Activated T-cell treated with anti-CD3 and anti-CD28 coated beads, Interleukin-2, amount 50 U/mL, for 72 hours (primary cell): ENCODE measurements at regions not wholly inside any gene's neighbourhood (a gene's known extent, or its start where the extent isn't known, plus 50 kb on each side); places are given as distances from the start of the nearest gene placed in this dataset.
"Not testable (repeated sequence)": the region's sequence is repeated elsewhere in the genome, so short reads cannot be mapped to it uniquely, and the experiment has no call there.

ENCODE experiments used
- ATAC-seq, 2 donors: fragments of 150-1000 bp; cut with Tn5 transposase; replicated peaks in 1 of 2; 2 replicates each; pipeline ENCODE4 v1.10.0; 2021; ENCODE audit warnings: moderate library complexity in 2 of 2, mild to moderate bottlenecking in 1 of 2
- DNase-seq, 2 donors: peaks; one replicate each; pipeline ENCODE4 v3.0.0; 2021 to 2022; ENCODE audit warnings: mixed read lengths in 1 of 2
- H3K27ac Mint-ChIP-seq: one replicate; pipeline ENCODE4 v1.8.0; 2022; ENCODE audit warnings: mild to moderate bottlenecking, moderate library complexity, mixed read lengths
- H3K27me3 Mint-ChIP-seq: one replicate; pipeline ENCODE4 v1.8.0; 2022; ENCODE audit warnings: low read depth, mixed read lengths
- H3K36me3 Mint-ChIP-seq, 2 donors: one replicate each; pipeline ENCODE4 v1.8.0; 2022; ENCODE audit warnings: mixed read lengths in 2 of 2, mild to moderate bottlenecking in 1 of 2; ENCODE audit not compliant: insufficient read depth in 2 of 2
- H3K4me1 Mint-ChIP-seq: one replicate; pipeline ENCODE4 v1.8.0; 2022; ENCODE audit warnings: low read depth, mixed read lengths
- H3K4me3 Mint-ChIP-seq, 2 donors: one replicate each; pipeline ENCODE4 v1.8.0; 2022; ENCODE audit warnings: mild to moderate bottlenecking in 2 of 2, mixed read lengths in 2 of 2, moderate library complexity in 2 of 2
- H3K9me3 Mint-ChIP-seq, 2 donors: one replicate each; pipeline ENCODE4 v1.8.0; 2022; ENCODE audit warnings: mixed read lengths in 2 of 2

DNA sequence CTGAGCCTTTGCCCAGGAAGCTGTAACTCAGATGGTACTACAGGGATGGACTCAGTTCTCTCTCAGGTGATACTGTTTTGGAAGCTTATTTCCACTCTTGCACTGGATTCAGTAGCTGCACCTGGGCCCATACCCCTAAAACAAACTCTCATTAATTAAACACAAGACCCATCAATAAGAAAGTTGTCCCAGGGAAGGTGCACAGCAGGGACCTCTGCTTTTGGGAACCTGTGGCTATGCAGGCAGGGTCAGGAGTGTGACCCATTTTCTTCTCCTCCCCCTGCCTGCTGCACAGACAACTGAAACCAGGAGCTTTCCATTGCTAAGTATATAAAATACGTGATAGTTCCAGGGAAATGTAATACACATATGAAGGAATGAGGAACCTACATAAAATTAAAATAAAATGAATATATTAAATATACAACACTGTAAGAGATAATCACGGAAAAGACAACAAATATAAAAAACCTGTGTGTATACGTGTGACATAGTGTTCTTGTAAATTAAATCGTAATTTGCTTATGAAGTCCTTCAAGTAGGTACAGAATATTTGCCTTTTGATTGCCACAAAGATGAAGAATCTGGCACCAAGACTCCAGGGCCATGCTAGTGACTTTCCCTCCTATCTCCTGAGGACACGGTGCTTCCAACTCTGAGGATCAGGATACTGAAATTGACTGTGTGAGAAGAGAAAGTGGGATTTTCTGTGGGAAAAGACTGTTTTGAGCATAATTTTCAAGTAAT, 101.6 kb upstream of the GOLGA6L6 start:
- DNase-seq (no peak), ATAC-seq (no peak)
- H3K9me3 Mint-ChIP-seq: no peaks in the 10 kb centered on the region
- peaks cover 11% of the 10 kb centered on the region for H3K27me3 Mint-ChIP-seq
- no peaks in the 10 kb centered on the region for H3K4me1 Mint-ChIP-seq
- no peak overlapping the region for H3K4me3 Mint-ChIP-seq
- no peak overlapping the region for H3K27ac Mint-ChIP-seq
- no peaks in the 10 kb centered on the region for H3K36me3 Mint-ChIP-seq

DNA sequence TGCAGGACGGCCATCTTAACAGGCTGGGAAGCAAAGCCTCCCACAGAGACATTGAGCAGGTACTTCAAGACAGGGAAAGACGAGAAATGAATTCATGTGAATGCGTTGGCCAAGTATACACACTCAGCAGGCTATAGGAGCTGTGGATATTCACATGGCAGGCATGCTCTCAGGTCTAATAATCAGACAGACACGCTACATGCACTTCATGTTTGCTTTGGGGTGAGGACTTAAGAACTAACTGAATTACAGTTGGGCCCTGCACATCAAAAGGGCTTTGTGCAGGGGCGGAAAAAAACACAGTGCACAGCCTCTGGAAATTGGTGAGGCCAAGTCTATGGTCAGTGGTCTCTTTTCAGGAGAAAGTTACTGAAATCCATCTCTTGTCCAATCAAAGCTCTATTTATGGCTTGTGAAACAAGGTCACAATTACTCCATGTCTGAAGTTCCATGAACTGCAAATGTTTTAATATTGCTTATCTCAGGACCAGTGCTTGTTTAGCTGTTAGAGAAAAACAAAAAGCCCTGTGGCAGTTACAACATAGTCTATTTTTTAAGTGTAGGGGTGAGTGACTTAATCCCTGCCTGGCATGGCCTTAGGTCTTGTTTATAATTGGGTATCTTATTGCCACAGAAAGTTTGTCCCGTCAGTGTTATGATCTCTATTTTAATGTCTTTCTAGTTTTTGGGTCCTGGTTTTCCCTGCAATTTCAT, 100.6 kb upstream of the GOLGA6L6 start:
- no peaks in the 10 kb centered on the region for H3K36me3 Mint-ChIP-seq
- no peak overlapping the region for H3K27ac Mint-ChIP-seq
- peaks cover 11% of the 10 kb centered on the region for H3K27me3 Mint-ChIP-seq
- H3K9me3 Mint-ChIP-seq: no peaks in the 10 kb centered on the region
- no peak overlapping the region for H3K4me3 Mint-ChIP-seq
- DNase-seq (no peak), ATAC-seq (no peak)
- H3K4me1 Mint-ChIP-seq: no peaks in the 10 kb centered on the region

DNA sequence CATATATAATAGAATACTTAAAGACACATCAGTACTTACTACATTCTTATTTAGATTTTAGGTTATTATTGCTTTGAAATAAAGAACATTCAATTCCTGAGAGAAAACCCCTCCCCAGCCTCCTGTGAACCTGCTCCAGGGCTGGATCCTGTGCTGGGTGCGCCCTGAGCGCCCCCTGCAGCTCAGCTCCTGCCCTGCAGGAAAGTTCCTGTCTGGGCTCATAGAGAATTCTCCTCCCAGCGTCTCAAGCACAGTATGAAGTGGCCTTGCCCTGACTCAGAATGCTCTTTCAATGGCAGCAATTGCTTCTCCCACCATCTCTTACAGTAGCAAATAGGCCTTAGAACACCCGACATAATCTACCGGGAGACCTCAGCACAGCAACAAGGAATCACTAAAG, 98.8 kb upstream of the GOLGA6L6 start:
- peaks cover 11% of the 10 kb centered on the region for H3K27me3 Mint-ChIP-seq
- not testable (repeated sequence) for H3K27ac Mint-ChIP-seq, H3K4me1 Mint-ChIP-seq, H3K36me3 Mint-ChIP-seq, H3K9me3 Mint-ChIP-seq, DNase-seq, H3K4me3 Mint-ChIP-seq
- peak; percentile 72 to 84 for ATAC-seq

DNA sequence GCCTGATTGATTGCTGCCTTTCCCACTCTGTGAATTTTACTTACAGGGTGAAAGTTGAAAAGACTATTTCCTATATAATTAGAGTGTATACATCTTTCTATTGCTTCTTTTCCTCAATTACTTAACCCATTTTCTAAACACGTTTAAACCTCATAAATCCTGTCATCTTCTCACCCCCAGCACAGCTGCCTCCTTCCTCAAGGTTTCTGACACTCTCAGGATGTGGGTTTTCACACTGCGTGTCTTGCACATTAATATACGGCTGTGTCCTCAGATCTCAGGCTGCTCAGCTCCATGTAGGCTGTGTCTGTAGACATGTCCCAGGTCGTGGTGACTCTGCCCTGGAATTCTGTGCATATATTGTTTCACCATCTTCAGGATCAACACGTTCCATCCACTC, 97.6 kb upstream of the GOLGA6L6 start:
- not testable (repeated sequence) for ATAC-seq, DNase-seq, H3K4me3 Mint-ChIP-seq, H3K9me3 Mint-ChIP-seq, H3K4me1 Mint-ChIP-seq, H3K27ac Mint-ChIP-seq, H3K36me3 Mint-ChIP-seq
- H3K27me3 Mint-ChIP-seq: peaks cover 11% of the 10 kb centered on the region

DNA sequence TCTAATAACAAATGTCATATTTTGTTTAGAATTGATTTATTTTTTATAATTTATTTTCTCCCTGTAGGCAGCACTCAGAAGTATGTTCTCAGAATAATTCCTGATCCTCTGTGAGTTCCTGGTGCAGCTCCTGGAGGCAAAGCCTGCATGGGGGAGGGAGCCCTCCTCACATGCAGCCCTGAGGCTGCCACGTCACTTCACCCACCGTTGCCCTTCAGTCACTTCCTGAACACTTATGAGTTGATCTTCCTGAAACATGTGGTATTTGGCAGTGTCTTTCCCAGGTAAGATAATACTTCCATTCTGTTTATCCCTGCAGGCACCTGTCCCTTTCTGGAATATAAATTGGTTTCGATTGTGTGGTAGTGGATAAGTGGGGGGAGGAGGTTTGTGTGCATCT, 95.9 kb upstream of the GOLGA6L6 start:
- not testable (repeated sequence) for DNase-seq, H3K4me1 Mint-ChIP-seq, ATAC-seq, H3K27me3 Mint-ChIP-seq, H3K27ac Mint-ChIP-seq, H3K9me3 Mint-ChIP-seq, H3K4me3 Mint-ChIP-seq, H3K36me3 Mint-ChIP-seq

DNA sequence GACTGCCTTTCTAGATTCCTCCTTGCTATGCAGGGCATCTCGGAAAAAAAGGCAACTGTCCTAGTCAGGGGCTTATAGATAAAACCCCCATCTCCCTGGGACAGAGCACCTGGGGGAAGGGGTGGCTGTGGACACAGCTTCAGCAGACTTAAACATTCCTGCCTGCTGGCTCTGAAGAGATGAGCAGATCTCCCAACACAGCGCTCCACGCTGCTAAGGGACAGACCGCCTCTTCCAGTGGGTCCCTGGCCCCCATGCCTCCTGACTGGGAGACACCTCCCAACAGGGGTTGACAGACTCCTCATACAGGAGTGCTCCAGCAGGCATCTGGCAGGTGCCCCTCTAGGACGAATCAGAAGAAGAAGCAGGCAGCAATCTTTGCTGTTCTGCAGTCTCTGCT, 87.9 kb upstream of the GOLGA6L6 start:
- H3K4me3 Mint-ChIP-seq, H3K27me3 Mint-ChIP-seq, H3K4me1 Mint-ChIP-seq, DNase-seq, H3K36me3 Mint-ChIP-seq, H3K27ac Mint-ChIP-seq, ATAC-seq, H3K9me3 Mint-ChIP-seq: not testable (repeated sequence)

DNA sequence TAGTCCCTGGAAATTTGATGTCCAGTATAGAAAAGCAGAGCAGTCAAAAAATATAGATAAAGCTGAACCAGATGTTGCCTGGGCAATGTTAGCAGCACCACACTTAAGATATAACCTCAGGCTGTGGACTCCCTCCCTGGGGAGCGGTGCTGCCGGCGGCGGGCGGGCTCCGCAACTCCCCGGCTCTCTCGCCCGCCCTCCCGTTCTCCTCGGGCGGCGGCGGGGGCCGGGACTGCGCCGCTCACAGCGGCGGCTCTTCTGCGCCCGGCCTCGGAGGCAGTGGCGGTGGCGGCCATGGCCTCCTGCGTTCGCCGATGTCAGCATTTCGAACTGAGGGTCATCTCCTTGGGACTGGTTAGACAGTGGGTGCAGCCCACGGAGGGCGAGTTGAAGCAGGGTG, 86.9 kb upstream of the GOLGA6L6 start:
- not testable (repeated sequence) for DNase-seq, H3K4me1 Mint-ChIP-seq, H3K27me3 Mint-ChIP-seq, H3K27ac Mint-ChIP-seq, H3K36me3 Mint-ChIP-seq, H3K9me3 Mint-ChIP-seq, ATAC-seq, H3K4me3 Mint-ChIP-seq

DNA sequence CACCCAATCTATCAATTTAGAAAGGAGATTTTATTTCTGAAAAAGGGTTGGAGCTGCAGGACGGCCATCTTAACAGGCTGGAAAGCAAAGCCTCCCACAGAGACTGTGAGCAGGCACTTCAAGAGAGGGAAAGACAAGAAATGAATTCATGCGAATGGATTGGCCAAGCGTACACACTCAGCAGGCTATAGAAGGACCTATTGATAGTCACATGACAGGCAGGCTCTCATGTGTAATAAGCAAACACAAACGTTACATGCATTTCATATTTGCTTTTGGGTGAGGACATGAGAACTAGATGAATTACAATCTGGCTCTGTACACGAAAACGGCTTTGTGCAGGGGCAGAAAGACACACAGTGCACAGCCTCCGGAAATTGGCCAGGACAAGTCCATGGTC, 83.9 kb upstream of the GOLGA6L6 start:
- H3K27ac Mint-ChIP-seq, H3K9me3 Mint-ChIP-seq: not testable (repeated sequence)

DNA sequence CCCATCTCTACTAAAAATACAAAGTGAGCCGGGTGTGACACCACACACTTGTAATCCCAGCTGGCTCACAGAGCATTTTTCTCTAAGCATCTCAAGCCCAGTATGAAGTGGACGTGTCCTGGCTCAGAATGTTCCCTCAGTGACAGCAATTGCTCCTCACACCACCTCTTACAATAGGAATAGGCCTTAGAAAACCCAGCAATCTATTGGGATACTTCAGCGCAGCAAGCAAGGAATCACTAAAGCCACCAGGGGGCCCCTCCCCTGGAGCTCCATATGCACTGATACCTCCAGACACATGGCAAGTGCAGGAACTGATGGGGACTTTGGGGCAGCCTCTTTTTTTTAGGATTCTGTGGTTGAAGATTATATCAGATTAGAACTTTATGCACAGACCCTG, 82.5 kb upstream of the GOLGA6L6 start:
- H3K27me3 Mint-ChIP-seq, ATAC-seq, H3K36me3 Mint-ChIP-seq, H3K4me1 Mint-ChIP-seq, H3K27ac Mint-ChIP-seq, DNase-seq, H3K9me3 Mint-ChIP-seq, H3K4me3 Mint-ChIP-seq: not testable (repeated sequence)

More for the DNA sequence above, 83.9 kb upstream of the GOLGA6L6 start:
- H3K4me1 Mint-ChIP-seq, DNase-seq, H3K27me3 Mint-ChIP-seq, H3K4me3 Mint-ChIP-seq, H3K36me3 Mint-ChIP-seq, ATAC-seq: not testable (repeated sequence)

DNA sequence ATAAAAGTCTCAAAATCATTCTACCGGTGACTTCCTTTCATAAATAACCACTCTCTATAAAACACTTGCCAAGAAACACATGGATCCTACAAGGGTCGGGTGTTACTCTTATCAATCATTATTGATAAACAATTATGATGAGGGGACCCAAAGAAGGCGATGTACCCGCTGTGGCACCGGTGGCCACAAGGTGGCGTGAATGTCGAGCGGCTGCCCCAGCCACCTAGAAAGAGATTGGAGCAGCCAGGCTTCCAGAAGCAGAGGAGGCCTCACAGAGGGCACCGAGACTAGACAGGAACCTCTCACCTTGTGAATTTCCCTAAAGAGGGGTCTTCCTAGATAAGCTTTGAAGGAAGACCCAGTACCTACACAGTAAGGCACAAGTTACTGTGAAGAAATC, 80.5 kb upstream of the GOLGA6L6 start:
- not testable (repeated sequence) for DNase-seq, H3K4me1 Mint-ChIP-seq, H3K27ac Mint-ChIP-seq, H3K9me3 Mint-ChIP-seq, H3K27me3 Mint-ChIP-seq, H3K4me3 Mint-ChIP-seq, H3K36me3 Mint-ChIP-seq
- ATAC-seq: peak in 1 of 2 donors; percentile 39

DNA sequence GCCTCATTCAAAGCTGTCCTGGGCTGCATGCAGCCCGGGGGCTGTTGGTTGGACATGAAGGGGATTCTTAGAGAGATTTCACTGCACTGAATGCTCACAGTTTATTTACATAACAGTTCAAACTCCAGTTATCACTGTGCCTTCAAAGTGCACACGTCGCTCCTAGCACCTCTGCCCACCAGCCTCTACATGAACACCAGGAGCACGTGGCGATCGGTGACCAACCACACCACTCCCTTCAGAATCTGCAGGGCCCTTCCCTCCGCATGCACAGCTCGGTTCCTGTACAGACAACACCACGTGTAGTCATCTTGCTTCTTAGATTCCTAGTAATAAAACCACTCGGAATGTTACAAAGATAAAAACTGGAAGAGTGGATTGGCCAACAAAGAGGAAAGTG, 72.9 kb upstream of the GOLGA6L6 start:
- not testable (repeated sequence) for H3K9me3 Mint-ChIP-seq, DNase-seq, H3K4me3 Mint-ChIP-seq, H3K27ac Mint-ChIP-seq, H3K36me3 Mint-ChIP-seq, ATAC-seq, H3K27me3 Mint-ChIP-seq, H3K4me1 Mint-ChIP-seq

DNA sequence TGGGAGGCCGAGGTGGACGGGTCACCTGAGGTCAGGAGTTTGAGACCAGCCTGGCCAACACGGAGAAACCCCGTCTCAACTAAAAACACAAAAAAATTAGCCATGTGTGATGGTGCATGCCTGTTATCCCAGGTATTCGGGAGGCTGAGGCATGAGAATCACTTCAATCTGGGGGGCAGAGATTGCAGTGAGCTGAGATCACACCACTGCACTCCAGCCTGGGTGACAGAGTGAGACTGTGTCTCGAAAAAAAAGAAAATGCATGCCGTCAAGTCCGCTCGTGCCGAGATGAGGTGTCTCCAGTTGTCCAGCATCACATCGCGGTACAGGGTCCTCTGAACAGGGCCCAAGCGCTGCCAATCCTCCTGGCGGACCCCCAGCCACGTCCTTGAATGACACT, 71.2 kb upstream of the GOLGA6L6 start:
- not testable (repeated sequence) for ATAC-seq, H3K27me3 Mint-ChIP-seq

DNA sequence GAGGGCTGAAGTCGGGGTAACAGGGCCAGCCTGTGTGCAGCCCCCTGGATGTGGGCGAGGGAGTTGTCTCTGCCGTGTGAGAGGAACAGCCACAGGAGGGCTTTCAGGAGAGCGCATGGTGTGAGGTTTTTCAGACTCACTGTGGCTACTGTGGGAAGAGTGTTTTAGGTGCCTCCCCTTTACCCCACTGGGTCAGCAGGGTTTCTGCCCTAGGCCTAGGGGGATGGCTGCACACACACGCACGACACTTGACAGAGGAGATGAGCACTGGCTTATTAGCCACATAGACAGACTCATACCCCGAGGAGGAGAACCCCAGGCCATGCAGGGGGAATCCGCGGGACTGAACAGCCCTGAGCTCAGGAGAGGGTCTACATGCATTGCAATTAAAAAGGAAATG, 70.8 kb upstream of the GOLGA6L6 start:
- not testable (repeated sequence) for H3K27ac Mint-ChIP-seq, H3K9me3 Mint-ChIP-seq, H3K36me3 Mint-ChIP-seq, DNase-seq, ATAC-seq, H3K4me1 Mint-ChIP-seq, H3K27me3 Mint-ChIP-seq, H3K4me3 Mint-ChIP-seq

More for the DNA sequence above, 71.2 kb upstream of the GOLGA6L6 start:
- not testable (repeated sequence) for H3K27ac Mint-ChIP-seq, H3K9me3 Mint-ChIP-seq, DNase-seq, H3K36me3 Mint-ChIP-seq, H3K4me3 Mint-ChIP-seq, H3K4me1 Mint-ChIP-seq
